K562 (cell line): ENCODE measurements at regions not wholly inside any gene's neighbourhood (a gene's known extent, or its start where the extent isn't known, plus 50 kb on each side); places are given as distances from the start of the nearest gene placed in this dataset.

Experiments used
- ATAC-seq: fragments of 200-7000 bp; cut with Tn5 transposase; 3 replicates; pipeline ENCODE4 v1.9.1; 2020; ENCODE audit warnings: moderate library complexity
- BruUV-seq: library from RNA; stranded (reverse); fragments of 400-500 nt; replicated peaks from 2 replicates; lab custom pipeline; 2021; lab: Mats Ljungman, UMichigan
- CTCF ChIA-PET: fragments of 300-600 bp; formaldehyde crosslinking; extraction: SDS; loops from one replicate; lab custom pipeline; 2021; ENCODE audit warnings: low intra/inter-chr PET ratio; lab: Yijun Ruan, JAX
- POLR2A ChIA-PET: fragments of 300-600, 350-650 bp; sonication (Branson Sonifier 250); formaldehyde crosslinking; extraction: SDS; loops from one replicate; lab custom pipeline; 2021; ENCODE audit warnings: antibody characterized with exemption, inconsistent platforms; lab: Yijun Ruan, JAX
- DNase-seq, 4 experiments: peaks; one replicate each; pipeline versions ENCODE4 v3.0.0 to v3.0.0-alpha.2; 2011 to 2018; ENCODE audit warnings: low spot score in 3 of 4, mixed read lengths in 3 of 4; ENCODE audit errors: extremely low read depth in 1 of 4
- FAIRE-seq: peaks from 2 replicates; lab custom pipeline; 2011; peaks lifted over from hg19 to GRCh38; lab: Jason Lieb, UNC
- H2AFZ ChIP-seq: 2 replicates; pipeline ENCODE4 v1.6.0; 2011; ENCODE audit warnings: low read depth, low read length, control low read depth, inconsistent platforms
- H3K27ac ChIP-seq: fragments of 200-600 bp; 3 replicates; pipeline ENCODE4 v1.8.0; 2011; ENCODE audit warnings: low read depth, mild to moderate bottlenecking, control low read depth, inconsistent platforms, low read length, moderate library complexity, mixed read lengths; ENCODE audit errors: extremely low read depth
- H3K27me3 ChIP-seq, 2 experiments: fragments of 300-600 bp in 1 of 2; 2 replicates in 1 of 2; 3 replicates in 1 of 2; pipeline versions ENCODE4 v1.6.0 to v1.8.0; 2011; ENCODE audit warnings: inconsistent platforms in 2 of 2, low read length in 2 of 2, mild to moderate bottlenecking in 1 of 2, mixed read lengths in 1 of 2, moderate library complexity in 1 of 2; ENCODE audit not compliant: control insufficient read depth in 2 of 2, insufficient read depth in 2 of 2
- H3K36me3 ChIP-seq: fragments of 300-600 bp; 3 replicates; pipeline ENCODE4 v1.8.0; 2011; ENCODE audit warnings: mild to moderate bottlenecking, low read length, inconsistent platforms; ENCODE audit not compliant: control insufficient read depth, insufficient read depth
- H3K4me1 ChIP-seq, 2 experiments: fragments of 200-600 bp in 1 of 2; replicated peaks in 1 of 2; 2 replicates in 1 of 2; 3 replicates in 1 of 2; pipeline versions ENCODE4 v1.5.1 to v1.8.0; 2011; ENCODE audit warnings: inconsistent platforms in 2 of 2, low read length in 2 of 2, mild to moderate bottlenecking in 1 of 2, mixed read lengths in 1 of 2, moderate library complexity in 1 of 2; ENCODE audit not compliant: control insufficient read depth in 2 of 2, insufficient read depth in 2 of 2
- H3K4me2 ChIP-seq: 2 replicates; pipeline ENCODE4 v1.6.1; 2011; ENCODE audit warnings: low read length, control low read depth, inconsistent platforms, mixed read lengths; ENCODE audit not compliant: insufficient read depth
- H3K4me3 ChIP-seq: fragments of 200-600 bp; sonication (generic), shearing (Covaris generic); 2 replicates; pipeline ENCODE4 v1.5.1; 2016; ENCODE audit warnings: control low read depth, inconsistent platforms
- H3K79me2 ChIP-seq: fragments of 200-600 bp; 3 replicates; pipeline ENCODE4 v1.8.0; 2011; ENCODE audit warnings: low read length, inconsistent platforms; ENCODE audit not compliant: control insufficient read depth, insufficient read depth
- H3K9ac ChIP-seq, 2 experiments: 2 replicates each; pipeline versions ENCODE4 v1.6.0 to v1.6.1; 2011; ENCODE audit warnings: low read depth in 2 of 2, low read length in 2 of 2, control low read depth in 1 of 2, inconsistent platforms in 1 of 2, mild to moderate bottlenecking in 1 of 2, mixed read lengths in 1 of 2; ENCODE audit not compliant: insufficient read depth in 1 of 2
- H3K9me1 ChIP-seq: one replicate; pipeline ENCODE4 v1.6.0; 2011; ENCODE audit warnings: inconsistent platforms, mild to moderate bottlenecking, low read length, moderate library complexity; ENCODE audit not compliant: control insufficient read depth, insufficient read depth
- H3K9me3 ChIP-seq: replicated peaks from 2 replicates; pipeline ENCODE4 v1.5.1; 2011; ENCODE audit warnings: low read depth, low read length, inconsistent platforms; ENCODE audit not compliant: control insufficient read depth, insufficient read depth
- H4K20me1 ChIP-seq: replicated peaks from 2 replicates; pipeline ENCODE4 v1.6.1; 2011; ENCODE audit warnings: low read length, inconsistent platforms, mixed read lengths; ENCODE audit not compliant: control insufficient read depth, insufficient read depth
- NFATC3 ChIP-seq: fragments of 450-650 bp; IDR thresholded peaks from 2 replicates; pipeline ENCODE4 v1.6.1; 2017; ENCODE audit warnings: mild to moderate bottlenecking
- SREBF1 ChIP-seq: fragments of 150-350 bp; IDR thresholded peaks from 2 replicates; pipeline ENCODE4 v1.6.1; 2014; ENCODE audit warnings: antibody characterized with exemption, low read depth, low read length, borderline replicate concordance
- TAF15 ChIP-seq: fragments of 200-400 bp; formaldehyde crosslinking; IDR thresholded peaks from 2 replicates; pipeline ENCODE4 v1.6.1; 2017; ENCODE audit warnings: mild to moderate bottlenecking, low read depth, low read length, moderate library complexity
- THAP7 ChIP-seq: fragments of 250-450 bp; sonication (Bioruptor Pico); IDR thresholded peaks from 2 replicates; pipeline ENCODE4 v1.5.0; 2021
- ZC3H11A ChIP-seq: IDR thresholded peaks from 2 replicates; pipeline ENCODE4 v1.6.1; 2012; ENCODE audit warnings: low read depth, low read length, improper control_type of control experiment
- ZNF316 ChIP-seq: fragments of 450-650 bp; IDR thresholded peaks from 2 replicates; pipeline ENCODE4 v1.6.1; 2016
- in situ Hi-C: fragments of 300-500 bp; cut with MboI; formaldehyde crosslinking; loops from 4 replicates; pipeline ENCODE4 v1.15.0; 2018; ENCODE audit warnings: inconsistent platforms, mixed read lengths
- intact Hi-C: fragments of 100-400 bp; cut with micrococcal nuclease; formaldehyde crosslinking; loops from 2 replicates; pipeline ENCODE4 v1.14.2; 2022
- TF ChIP-seq, protein P1 (sequence below): fragments of 450-650 bp; IDR thresholded peaks from 2 replicates; pipeline ENCODE4 v1.6.1; 2016; ENCODE audit warnings: missing biosample characterization, missing genetic modification characterization

DNA sequence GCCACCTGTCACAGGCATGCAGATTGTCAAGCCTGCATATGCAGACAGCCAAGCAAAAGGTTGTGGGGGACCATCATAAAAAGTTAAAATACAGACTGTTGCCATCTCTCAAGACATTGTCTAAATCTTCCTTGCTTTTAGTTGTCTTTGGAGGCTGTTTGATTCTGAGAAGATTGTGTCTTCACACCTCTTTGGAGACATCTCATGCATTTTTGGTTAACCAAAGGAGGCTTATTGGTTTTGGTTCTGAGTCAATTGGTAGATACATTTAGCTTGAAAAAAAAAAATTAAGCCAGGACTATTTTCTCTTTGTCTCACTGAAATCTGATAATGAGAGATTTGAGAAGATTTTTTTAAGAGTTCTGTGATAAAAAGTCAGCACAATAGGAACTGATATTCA lies 217.6 kb downstream of the LYPLAL1 start:
- H3K9me3 ChIP-seq: no peaks in the 10 kb centered on the region; the same call in 1 of the 2 replicates
- no peak for TF ChIP-seq THAP7
- TF ChIP-seq ZNF316: no peak
- TF ChIP-seq ZC3H11A: no peak
- TF ChIP-seq, protein P1, sequence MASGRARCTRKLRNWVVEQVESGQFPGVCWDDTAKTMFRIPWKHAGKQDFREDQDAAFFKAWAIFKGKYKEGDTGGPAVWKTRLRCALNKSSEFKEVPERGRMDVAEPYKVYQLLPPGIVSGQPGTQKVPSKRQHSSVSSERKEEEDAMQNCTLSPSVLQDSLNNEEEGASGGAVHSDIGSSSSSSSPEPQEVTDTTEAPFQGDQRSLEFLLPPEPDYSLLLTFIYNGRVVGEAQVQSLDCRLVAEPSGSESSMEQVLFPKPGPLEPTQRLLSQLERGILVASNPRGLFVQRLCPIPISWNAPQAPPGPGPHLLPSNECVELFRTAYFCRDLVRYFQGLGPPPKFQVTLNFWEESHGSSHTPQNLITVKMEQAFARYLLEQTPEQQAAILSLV (tag): no peak
- TF ChIP-seq SREBF1: no peak
- no peak for TF ChIP-seq NFATC3
- no peak for TF ChIP-seq TAF15
- H4K20me1 ChIP-seq: no peaks in the 10 kb centered on the region
- no peaks in the 10 kb centered on the region for H3K36me3 ChIP-seq
- intact Hi-C loops: no loop called here
- POLR2A ChIA-PET: interaction anchor here (0.7 kb wide), 1 partner anchor 1087 kb away, joined by 7 read pairs; no protein-coding TSS in a partner anchor
- no peak overlapping the region for H3K9ac ChIP-seq
- no peak overlapping the region for H2AFZ ChIP-seq
- CTCF ChIA-PET: no interaction called here
- ATAC-seq (no peak), FAIRE-seq (no peak), DNase-seq (no peak)
- H3K4me1 ChIP-seq: no peaks in the 10 kb centered on the region
- H3K4me2 ChIP-seq: no peak overlapping the region
- BruUV-seq: no TSS peak
- in situ Hi-C loops: no loop called here
- no peaks in the 10 kb centered on the region for H3K79me2 ChIP-seq
- no peak overlapping the region for H3K4me3 ChIP-seq
- H3K9me1 ChIP-seq: no peaks in the 10 kb centered on the region
- no peaks in the 10 kb centered on the region for H3K27me3 ChIP-seq
- H3K27ac ChIP-seq: no peak overlapping the region
